ENCODE measurements at regions not wholly inside any gene's neighbourhood (a gene's known extent, or its start where the extent isn't known, plus 50 kb on each side); places are given as distances from the start of the nearest gene placed in this dataset.

GRCh38 chr6:26197933-26198721, 110.9 kb downstream of the HFE start:
- no peak for ATAC-seq

- peak; percentile 1 to 2 for ATAC-seq
Observed at GRCh38 chr6:26198722-26199056, 111.5 kb downstream of the HFE start.

GRCh38 chr6:26199057-26199772, 112.0 kb downstream of the HFE start:
- peak; percentile 74 to 75 for ATAC-seq

- no peak for ATAC-seq
Observed at GRCh38 chr6:26199773-26200764, 112.8 kb downstream of the HFE start.

- ATAC-seq: no peak
Observed at GRCh38 chr6:26200918-26201721, 113.9 kb downstream of the HFE start.

GRCh38 chr6:26202201-26202611, 115.0 kb downstream of the HFE start:
- no peak for ATAC-seq

GRCh38 chr6:26202811-26203583, 115.8 kb downstream of the HFE start:
- ATAC-seq: no peak

- peak; percentile 70 to 71 for ATAC-seq
Observed at GRCh38 chr6:26204332-26205160, 117.3 kb downstream of the HFE start.

- ATAC-seq: peak; percentile 69 to 70
Observed at GRCh38 chr6:26205161-26205624, 118.0 kb downstream of the HFE start.

- ATAC-seq: no peak
Observed at GRCh38 chr6:26205625-26206574, 118.7 kb downstream of the HFE start.

GRCh38 chr6:26206868-26207801, 119.9 kb downstream of the HFE start:
- no peak for ATAC-seq

- no peak for ATAC-seq
Observed at GRCh38 chr6:26211963-26212362, 124.7 kb downstream of the HFE start.

GRCh38 chr6:26213334-26214075, 126.3 kb downstream of the HFE start:
- ATAC-seq: no peak

- no peak for ATAC-seq
Observed at GRCh38 chr6:26214803-26215584, 127.8 kb downstream of the HFE start.

- peak; percentile 3 to 9 for ATAC-seq
Observed at GRCh38 chr6:26215585-26216358, 128.5 kb downstream of the HFE start.

Measured in activated CD4-positive, CD25-positive, alpha-beta regulatory T cell treated with anti-CD3 and anti-CD28 coated beads, Interleukin-2, amount 50 U/mL, for 24 hours (primary cell).